ENCODE measurements at regions not wholly inside any gene's neighbourhood (a gene's known extent, or its start where the extent isn't known, plus 50 kb on each side); places are given as distances from the start of the nearest gene placed in this dataset.

GRCh38 chr13:89982407-89983095, 1364.9 kb upstream of the MIR17HG start:
- H3K27ac ChIP-seq, result no peak overlapping the region
- intact Hi-C loops (cut with DNase I), result no loop called here
- no peaks in the 10 kb centered on the region for H3K9me3 ChIP-seq
- no peak overlapping the region for H3K4me3 ChIP-seq
- H3K36me3 ChIP-seq, result no peaks in the 10 kb centered on the region
- H3K27me3 ChIP-seq (ENCODE audit: low read depth), result no peaks in the 10 kb centered on the region
- ATAC-seq (peak; percentile 51 to 64), DNase-seq (no peak)
- no peaks in the 10 kb centered on the region for H3K4me1 ChIP-seq
- no peak for TF ChIP-seq CTCF (IDR thresholded peaks at IDR 0.05)

GRCh38 chr13:89988206-89988605, 1359.3 kb upstream of the MIR17HG start:
- H3K27me3 ChIP-seq (ENCODE audit: low read depth), result no peaks in the 10 kb centered on the region
- no peaks in the 10 kb centered on the region for H3K4me1 ChIP-seq
- no peak for TF ChIP-seq CTCF (IDR thresholded peaks at IDR 0.05)
- no peak for ATAC-seq
- intact Hi-C loops (cut with DNase I), result no loop called here
- no peaks in the 10 kb centered on the region for H3K9me3 ChIP-seq
- no peaks in the 10 kb centered on the region for H3K36me3 ChIP-seq
- H3K4me3 ChIP-seq, result no peak overlapping the region
- H3K27ac ChIP-seq, result no peak overlapping the region
- no peak for DNase-seq

GRCh38 chr13:90003566-90003965, 1343.9 kb upstream of the MIR17HG start:
- no peaks in the 10 kb centered on the region for H3K36me3 ChIP-seq
- no peak for ATAC-seq
- intact Hi-C loops (cut with DNase I), result no loop called here
- no peak for TF ChIP-seq CTCF (IDR thresholded peaks at IDR 0.05)
- no peaks in the 10 kb centered on the region for H3K27me3 ChIP-seq (ENCODE audit: low read depth)
- DNase-seq, result no peak
- H3K27ac ChIP-seq, result no peak overlapping the region
- H3K9me3 ChIP-seq, result no peaks in the 10 kb centered on the region
- H3K4me1 ChIP-seq, result no peaks in the 10 kb centered on the region
- no peak overlapping the region for H3K4me3 ChIP-seq

GRCh38 chr13:90008707-90009149, 1338.8 kb upstream of the MIR17HG start:
- H3K36me3 ChIP-seq, result no peaks in the 10 kb centered on the region
- H3K27me3 ChIP-seq (ENCODE audit: low read depth), result no peaks in the 10 kb centered on the region
- DNase-seq, result no peak
- no peak overlapping the region for H3K4me3 ChIP-seq
- H3K27ac ChIP-seq, result no peak overlapping the region
- intact Hi-C loops (cut with DNase I), result no loop called here
- no peaks in the 10 kb centered on the region for H3K4me1 ChIP-seq
- no peak for ATAC-seq
- peaks cover 1% of the 10 kb centered on the region for H3K9me3 ChIP-seq
- TF ChIP-seq CTCF (IDR thresholded peaks at IDR 0.05), result no peak

GRCh38 chr13:90014038-90014437, 1333.4 kb upstream of the MIR17HG start:
- Histone ChIP-seq H3K4me3 (no peak overlapping the region), H3K27ac (no peak overlapping the region), H3K4me1 (no peaks in the 10 kb centered on the region), H3K27me3 (ENCODE audit: low read depth) (no peaks in the 10 kb centered on the region), H3K36me3 (no peaks in the 10 kb centered on the region), H3K9me3 (peaks cover 6% of the 10 kb centered on the region)
- TF ChIP-seq CTCF (IDR thresholded peaks at IDR 0.05), result no peak
- DNase-seq, result no peak
- ATAC-seq, result no peak
- intact Hi-C loops (cut with DNase I), result no loop called here

Data from lower lobe of right lung (tissue), 2 donors.